GM12878 (cell line): ENCODE measurements at regions not wholly inside any gene's neighbourhood (a gene's known extent, or its start where the extent isn't known, plus 50 kb on each side); places are given as distances from the start of the nearest gene placed in this dataset.

Experiments
- ATAC-seq: fragments of 200-7000 bp; cut with Tn5 transposase; 3 replicates; pipeline ENCODE4 v1.9.1; 2020; ENCODE audit warnings: mild to moderate bottlenecking, moderate library complexity
- BruUV-seq: library from RNA; stranded (reverse); fragments of 400-500 nt; replicated peaks from 2 replicates; lab custom pipeline; 2021; lab: Mats Ljungman, UMichigan
- CTCF ChIA-PET: fragments of 300-600 bp; sonication (Branson Sonifier 250); formaldehyde crosslinking; extraction: SDS; loops from one replicate; lab custom pipeline; 2021; ENCODE audit warnings: inconsistent platforms; lab: Yijun Ruan, JAX
- POLR2A ChIA-PET: fragments of 350-600 bp; formaldehyde crosslinking; extraction: SDS; loops from one replicate; lab custom pipeline; 2021; ENCODE audit warnings: inconsistent platforms; lab: Charles Lee
- RAD21 ChIA-PET: fragments of 300-600 bp; sonication (Branson Sonifier 250); formaldehyde crosslinking; loops from one replicate; lab custom pipeline; 2023; ENCODE audit warnings: antibody characterized with exemption; ENCODE audit not compliant: unreplicated experiment; lab: Charles Lee
- SMC1A ChIA-PET: fragments of 300-600 bp; sonication (Branson Sonifier 250); formaldehyde crosslinking; loops from one replicate; lab custom pipeline; 2023; ENCODE audit not compliant: unreplicated experiment, uncharacterized antibody; lab: Charles Lee
- DNase-seq: peaks from one replicate; pipeline ENCODE4 v3.0.0-alpha.2; 2011; ENCODE audit warnings: low read depth, low spot score
- FAIRE-seq: peaks from 3 replicates; lab custom pipeline; 2011; peaks lifted over from hg19 to GRCh38; lab: Jason Lieb, UNC
- H2AFZ ChIP-seq: 2 replicates; pipeline ENCODE4 v1.6.0; 2011; ENCODE audit warnings: low read depth, low read length, control low read depth; ENCODE audit not compliant: control insufficient read depth
- H3K27ac ChIP-seq: 2 replicates; pipeline ENCODE4 v1.5.1; 2011; ENCODE audit warnings: control low read depth; ENCODE audit not compliant: control insufficient read depth, insufficient read depth
- H3K27me3 ChIP-seq, 2 experiments: replicated peaks in 1 of 2; 2 replicates each; pipeline versions ENCODE4 v1.6.0 to v1.6.1; 2011; ENCODE audit warnings: low read length in 1 of 2; ENCODE audit not compliant: control insufficient read depth in 2 of 2, insufficient read depth in 2 of 2
- H3K36me3 ChIP-seq, 2 experiments: 2 replicates each; pipeline ENCODE4 v1.5.1; 2011; ENCODE audit warnings: low read length in 1 of 2; ENCODE audit not compliant: control insufficient read depth in 2 of 2, insufficient read depth in 2 of 2
- H3K4me1 ChIP-seq: 2 replicates; pipeline ENCODE4 v1.6.1; 2011; ENCODE audit warnings: mild to moderate bottlenecking, low read length, moderate library complexity, mixed read lengths; ENCODE audit not compliant: control insufficient read depth, insufficient read depth
- H3K4me2 ChIP-seq: 2 replicates; pipeline ENCODE4 v1.6.0; 2011; ENCODE audit warnings: control low read depth; ENCODE audit not compliant: control insufficient read depth, insufficient read depth
- H3K4me3 ChIP-seq: fragments of 200-600 bp; sonication (generic); 2 replicates; pipeline ENCODE4 v1.5.1; 2016
- H3K79me2 ChIP-seq: 2 replicates; pipeline ENCODE4 v1.6.0; 2011; ENCODE audit warnings: low read length; ENCODE audit not compliant: control insufficient read depth, insufficient read depth
- H3K9ac ChIP-seq: 2 replicates; pipeline ENCODE4 v1.8.0; 2011; ENCODE audit warnings: low read length, control low read depth, mixed read lengths; ENCODE audit not compliant: control insufficient read depth, insufficient read depth
- H3K9me3 ChIP-seq: replicated peaks from 3 replicates; pipeline ENCODE4 v1.5.1; 2011; ENCODE audit warnings: mild to moderate bottlenecking, low read length; ENCODE audit not compliant: control insufficient read depth, insufficient read depth
- H4K20me1 ChIP-seq: 2 replicates; pipeline ENCODE4 v1.6.0; 2011; ENCODE audit not compliant: control insufficient read depth, insufficient read depth
- ATF3 ChIP-seq: IDR thresholded peaks from 2 replicates; pipeline ENCODE4 v1.6.1; 2011; ENCODE audit warnings: low read depth, mild to moderate bottlenecking, low read length, moderate library complexity, borderline replicate concordance; ENCODE audit errors: extremely low read depth
- BMI1 ChIP-seq: fragments of 450-650 bp; IDR thresholded peaks from 2 replicates; pipeline ENCODE4 v1.6.1; 2016; ENCODE audit warnings: mild to moderate bottlenecking, moderate library complexity, borderline replicate concordance
- E2F8 ChIP-seq: fragments of 450-650 bp; IDR thresholded peaks from 2 replicates; pipeline ENCODE4 v1.6.1; 2018; ENCODE audit warnings: mild to moderate bottlenecking, low read depth, moderate library complexity; ENCODE audit not compliant: partially characterized antibody
- ELK1 ChIP-seq: IDR thresholded peaks from 2 replicates; pipeline ENCODE4 v1.6.1; 2012; ENCODE audit warnings: low read depth, low read length, improper control_type of control experiment
- ESRRA ChIP-seq: IDR thresholded peaks from 2 replicates; pipeline ENCODE4 v1.6.1; 2012; ENCODE audit warnings: mild to moderate bottlenecking, low read length, improper control_type of control experiment
- HDGF ChIP-seq: fragments of 450-650 bp; IDR thresholded peaks from 2 replicates; pipeline ENCODE4 v1.6.1; 2016; ENCODE audit warnings: antibody characterized with exemption
- MEF2A ChIP-seq: IDR thresholded peaks from 2 replicates; pipeline ENCODE4 v1.6.1; 2011; ENCODE audit warnings: low read depth, mild to moderate bottlenecking, low read length, moderate library complexity; ENCODE audit not compliant: insufficient read depth
- MYC ChIP-seq: IDR thresholded peaks from 2 replicates; pipeline ENCODE4 v1.6.1; 2011; ENCODE audit warnings: mild to moderate bottlenecking, low read length, moderate library complexity, inconsistent platforms; ENCODE audit not compliant: insufficient read depth, insufficient replicate concordance, insufficient read length, severe bottlenecking
- NFYA ChIP-seq: IDR thresholded peaks from 2 replicates; pipeline ENCODE4 v1.6.1; 2011; ENCODE audit warnings: low read depth, mild to moderate bottlenecking, low read length, improper control_type of control experiment, borderline replicate concordance
- RCOR1 ChIP-seq: conservative IDR thresholded peaks from 2 replicates; pipeline ENCODE4 v1.6.1; 2012; ENCODE audit warnings: low read depth, low read length, improper control_type of control experiment
- RFX5 ChIP-seq: IDR thresholded peaks from 2 replicates; pipeline ENCODE4 v1.6.1; 2011; ENCODE audit warnings: low read depth, low read length, improper control_type of control experiment
- SREBF1 ChIP-seq: IDR thresholded peaks from 2 replicates; pipeline ENCODE4 v1.6.1; 2012; ENCODE audit warnings: mild to moderate bottlenecking, low read length
- ZBTB4 ChIP-seq: fragments of 450-650 bp; formaldehyde crosslinking; IDR thresholded peaks from 2 replicates; pipeline ENCODE4 v1.4.0; 2022; ENCODE audit warnings: mild to moderate bottlenecking, moderate library complexity
- WGBS: methylation state at CpG from one replicate; pipeline ENCODE4 v1.1.6; 2016; ENCODE audit warnings: low lambda C conversion rate; ENCODE audit not compliant: insufficient replicate concordance, insufficient coverage; ENCODE audit errors: missing lambda C conversion rate; 5-methylcytosine and 5-hydroxymethylcytosine counted together
- in situ Hi-C: fragments of 300-500 bp; cut with MboI; formaldehyde crosslinking; loops from 9 replicates; pipeline ENCODE4 v1.14.3; 2018; ENCODE audit warnings: mixed read lengths
- intact Hi-C: fragments of 100-400 bp; cut with micrococcal nuclease; formaldehyde crosslinking; loops from one replicate; pipeline ENCODE4 v1.14.2; 2022; ENCODE audit not compliant: unreplicated experiment

GRCh38 chr20:50267041-50267865 lies 76.6 kb downstream of the CEBPB start:
- CTCF ChIA-PET: no interaction called here

More at GRCh38 chr20:50267041-50267865, 76.6 kb downstream of the CEBPB start:
- H3K4me2 ChIP-seq: no peak overlapping the region
- no peak overlapping the region for H3K4me3 ChIP-seq
- H3K36me3 ChIP-seq: no peaks in the 10 kb centered on the region
- no peak overlapping the region for H3K9ac ChIP-seq
- in situ Hi-C loops: no loop called here
- no peaks in the 10 kb centered on the region for H4K20me1 ChIP-seq
- TF ChIP-seq RCOR1 (no peak), BMI1 (no peak), SREBF1 (no peak), ZBTB4 (CRISPR knock-in tag) (no peak), MEF2A (no peak), NFYA (no peak), E2F8 (no peak), MYC (no peak), RFX5 (no peak), HDGF (no peak), ELK1 (no peak), ESRRA (no peak), ATF3 (no peak)
- no peaks in the 10 kb centered on the region for H3K4me1 ChIP-seq
- no peak overlapping the region for H3K27ac ChIP-seq
- POLR2A ChIA-PET: interaction anchor here (0.8 kb wide), 1 partner anchor 113 kb away, joined by 3 read pairs; no protein-coding TSS in a partner anchor
- RAD21 ChIA-PET: no interaction called here
- no peak for DNase-seq
- no peak overlapping the region for H2AFZ ChIP-seq
- SMC1A ChIA-PET: no interaction called here
- no peak for ATAC-seq
- no peaks in the 10 kb centered on the region for H3K9me3 ChIP-seq
- no peak for FAIRE-seq
- 41% methylated on average over 21 of the region's 21 CpGs for WGBS
- intact Hi-C loops: no loop called here
- H3K27me3 ChIP-seq: no peaks in the 10 kb centered on the region
- no peaks in the 10 kb centered on the region for H3K79me2 ChIP-seq
- BruUV-seq: no TSS peak
